GM11168 (cell line): ENCODE measurements at regions not wholly inside any gene's neighbourhood (a gene's known extent, or its start where the extent isn't known, plus 50 kb on each side); places are given as distances from the start of the nearest gene placed in this dataset.
"Not testable (repeated sequence)": the region's sequence is repeated elsewhere in the genome, so short reads cannot be mapped to it uniquely, and the experiment has no call there.

Experiments
- in situ Hi-C: fragments of 300-500 bp; cut with MboI; formaldehyde crosslinking; loops from one replicate; pipeline ENCODE4 v1.12.0; 2022; ENCODE audit warnings: low sequenced_read_pairs; ENCODE audit not compliant: unreplicated experiment

GRCh38 chrX:8105531-8105930, 65.5 kb downstream of the VCX2 start:
- in situ Hi-C loops, result no loop called here

GRCh38 chrX:8103655-8104054, 67.4 kb downstream of the VCX2 start:
- in situ Hi-C loops, result no loop called here

GRCh38 chrX:8091510-8091909, 79.6 kb downstream of the VCX2 start:
- in situ Hi-C loops, result no loop called here

- in situ Hi-C loops, result no loop called here
Observed at GRCh38 chrX:8090906-8091305, 80.2 kb downstream of the VCX2 start.

GRCh38 chrX:8090482-8090881, 80.6 kb downstream of the VCX2 start:
- in situ Hi-C loops, result no loop called here

- in situ Hi-C loops, result no loop called here
Observed at GRCh38 chrX:8089141-8089540, 81.9 kb downstream of the VCX2 start.

GRCh38 chrX:8084006-8084405, 87.1 kb downstream of the VCX2 start:
- in situ Hi-C loops, result no loop called here

GRCh38 chrX:8083286-8083685, 87.8 kb downstream of the VCX2 start:
- in situ Hi-C loops, result no loop called here

GRCh38 chrX:8075636-8076035, 95.4 kb downstream of the VCX2 start:
- in situ Hi-C loops, result no loop called here

GRCh38 chrX:8067754-8068462, 103.2 kb downstream of the VCX2 start:
- in situ Hi-C loops, result no loop called here

- in situ Hi-C loops, result no loop called here
Observed at GRCh38 chrX:8052909-8053308, 118.2 kb downstream of the VCX2 start.

- in situ Hi-C loops, result no loop called here
Observed at GRCh38 chrX:8049827-8050226, 121.2 kb downstream of the VCX2 start.

GRCh38 chrX:8048466-8048865, 121.3 kb upstream of the PNPLA4 start:
- in situ Hi-C loops, result no loop called here

GRCh38 chrX:8044947-8045346, 117.7 kb upstream of the PNPLA4 start:
- in situ Hi-C loops, result no loop called here

GRCh38 chrX:8043546-8043945, 116.3 kb upstream of the PNPLA4 start:
- in situ Hi-C loops, result no loop called here

- in situ Hi-C loops, result no loop called here
Observed at GRCh38 chrX:8043121-8043520, 115.9 kb upstream of the PNPLA4 start.

GRCh38 chrX:8042304-8042703, 115.1 kb upstream of the PNPLA4 start:
- in situ Hi-C loops, result no loop called here

GRCh38 chrX:8039711-8040110, 112.5 kb upstream of the PNPLA4 start:
- in situ Hi-C loops, result not testable (repeated sequence)

- in situ Hi-C loops, result no loop called here
Observed at GRCh38 chrX:8037593-8038348, 110.6 kb upstream of the PNPLA4 start.

GRCh38 chrX:8036914-8037313, 109.7 kb upstream of the PNPLA4 start:
- in situ Hi-C loops, result no loop called here

- in situ Hi-C loops, result no loop called here
Observed at GRCh38 chrX:8034058-8034457, 106.8 kb upstream of the PNPLA4 start.

GRCh38 chrX:8033175-8033574, 106.0 kb upstream of the PNPLA4 start:
- in situ Hi-C loops, result no loop called here
